NCI-H2029 treated with DMSO at 0.1 percent for 48 hours (cell line): ENCODE measurements at regions not wholly inside any gene's neighbourhood (a gene's known extent, or its start where the extent isn't known, plus 50 kb on each side); places are given as distances from the start of the nearest gene placed in this dataset.

Experiments used
- DNase-seq: peaks from one replicate; lab custom pipeline; 2025; lab: John Stamatoyannopoulos, UW

GRCh38 chr3:137204409-137204808 lies 246.6 kb downstream of the IL20RB start:
- DNase-seq: no peak

DNA sequence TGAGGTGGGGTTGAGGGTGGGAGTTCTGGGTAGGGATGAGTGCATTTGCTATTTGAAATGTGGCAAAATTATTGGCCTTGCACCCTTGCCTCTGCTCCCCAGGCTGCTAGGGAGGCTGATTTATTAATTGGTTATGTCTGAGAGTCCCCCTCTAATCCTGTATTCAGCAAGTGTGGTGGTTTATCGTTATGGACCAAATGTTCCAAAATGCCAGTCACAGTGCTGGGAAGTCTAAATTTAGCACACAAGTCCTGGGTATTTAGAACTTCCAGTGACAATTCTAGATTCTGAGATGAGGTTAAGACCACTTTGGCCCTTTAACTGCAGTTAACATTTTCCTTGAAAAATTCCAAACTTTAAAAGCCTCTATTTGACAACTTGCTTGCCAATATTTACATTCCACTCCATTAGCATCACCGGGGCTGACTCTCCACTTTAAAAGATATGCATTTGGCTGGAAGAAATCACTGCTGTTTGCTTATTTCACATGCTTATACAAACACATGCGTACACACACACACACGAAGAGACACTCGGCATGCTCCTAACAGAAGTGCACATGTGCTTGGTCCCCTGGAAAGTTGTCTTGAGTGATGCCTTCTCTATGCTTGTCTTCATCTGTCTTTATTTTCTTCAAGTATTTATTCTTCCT lies 247.7 kb downstream of the IL20RB start:
- DNase-seq: no peak

DNA sequence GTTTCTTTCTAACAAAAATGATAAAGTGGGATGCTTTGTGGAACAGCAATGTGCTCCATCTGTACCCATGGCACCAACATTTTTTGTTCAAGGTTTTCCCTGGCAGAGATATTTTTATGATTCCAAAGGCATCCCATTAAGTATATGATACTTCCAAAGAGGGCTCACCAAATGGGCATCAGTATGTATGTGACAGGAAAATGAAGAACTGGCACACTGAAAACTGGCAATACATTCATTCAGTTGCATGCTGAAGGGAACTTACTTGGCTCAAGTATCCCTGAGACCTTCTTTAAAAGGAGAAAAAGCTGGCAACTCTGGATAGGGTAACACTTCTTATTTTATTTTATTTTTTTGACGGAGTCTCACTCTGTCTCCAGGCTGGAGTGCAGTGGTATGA lies 249.8 kb downstream of the IL20RB start:
- no peak for DNase-seq

GRCh38 chr3:137217733-137218132 lies 259.9 kb downstream of the IL20RB start:
- DNase-seq: no peak

- DNase-seq: no peak
These were observed 262.1 kb downstream of the IL20RB start for GRCh38 chr3:137219801-137220445.

- no peak for DNase-seq
These were observed 265.0 kb downstream of the IL20RB start for GRCh38 chr3:137222736-137223225.

DNA sequence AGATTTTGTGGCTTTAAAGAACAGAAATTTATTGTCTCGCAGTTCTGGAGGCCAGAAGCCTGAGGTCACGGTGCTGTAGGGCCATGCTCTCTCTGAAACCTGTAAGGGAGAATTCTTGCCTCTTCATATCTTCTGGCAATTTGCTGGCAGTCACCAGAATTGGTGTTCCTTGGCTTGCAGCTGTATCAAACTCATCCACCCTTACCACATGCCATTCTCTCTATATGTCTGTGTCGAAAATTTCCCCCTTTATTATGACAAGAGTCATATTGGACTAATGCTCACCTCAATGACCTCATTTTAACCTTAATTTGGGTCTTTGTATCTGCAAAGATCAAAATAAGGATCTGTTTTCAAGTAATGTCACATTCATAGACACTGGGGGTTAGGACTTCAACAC lies 266.7 kb downstream of the IL20RB start:
- DNase-seq: no peak

DNA sequence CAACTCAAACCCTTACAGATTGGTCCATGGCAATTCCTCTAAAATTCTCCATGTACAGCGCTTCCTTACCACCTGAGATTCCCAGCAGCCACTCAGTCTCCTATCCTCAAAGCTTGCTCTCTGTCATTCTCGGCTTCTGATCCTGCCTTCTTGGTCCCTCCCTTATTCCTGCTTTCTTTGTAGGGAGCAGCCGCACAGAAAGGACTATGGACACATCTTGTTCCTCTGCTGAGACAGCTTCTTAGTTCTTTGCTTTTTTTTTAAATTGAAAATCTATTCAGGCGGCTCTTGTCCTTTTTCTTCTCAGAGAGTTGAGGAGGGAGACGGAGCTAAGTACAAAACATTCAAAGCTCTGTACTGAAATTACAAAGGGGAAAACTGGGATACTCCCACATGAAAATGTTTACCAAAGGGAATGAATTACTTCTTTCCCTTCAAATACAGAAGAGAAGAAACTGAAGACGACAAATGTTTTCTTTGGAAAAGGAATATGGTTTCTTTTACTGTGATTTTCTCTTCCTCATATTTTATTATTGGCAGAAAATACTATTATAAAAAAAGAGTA lies 285.1 kb downstream of the IL20RB start:
- DNase-seq: no peak

DNA sequence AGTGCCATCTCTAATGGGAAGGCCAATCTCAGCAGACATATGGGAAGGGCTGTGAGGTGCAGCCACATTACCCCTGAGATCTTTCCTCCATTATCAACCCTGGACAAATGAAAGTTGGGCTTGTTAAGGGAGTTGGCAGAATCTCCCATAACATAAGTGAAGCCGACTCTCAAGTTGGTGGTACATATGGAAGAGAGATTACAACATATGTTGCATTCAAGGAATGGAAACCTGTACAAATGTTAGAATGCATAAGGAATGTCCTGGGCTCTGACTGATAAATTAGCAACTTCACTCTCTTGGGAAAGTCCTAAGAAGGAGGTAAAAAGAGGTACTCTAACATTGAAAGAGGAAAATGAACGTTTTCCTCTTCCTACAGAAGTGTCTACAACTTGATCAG lies 288.7 kb downstream of the IL20RB start:
- no peak for DNase-seq

DNA sequence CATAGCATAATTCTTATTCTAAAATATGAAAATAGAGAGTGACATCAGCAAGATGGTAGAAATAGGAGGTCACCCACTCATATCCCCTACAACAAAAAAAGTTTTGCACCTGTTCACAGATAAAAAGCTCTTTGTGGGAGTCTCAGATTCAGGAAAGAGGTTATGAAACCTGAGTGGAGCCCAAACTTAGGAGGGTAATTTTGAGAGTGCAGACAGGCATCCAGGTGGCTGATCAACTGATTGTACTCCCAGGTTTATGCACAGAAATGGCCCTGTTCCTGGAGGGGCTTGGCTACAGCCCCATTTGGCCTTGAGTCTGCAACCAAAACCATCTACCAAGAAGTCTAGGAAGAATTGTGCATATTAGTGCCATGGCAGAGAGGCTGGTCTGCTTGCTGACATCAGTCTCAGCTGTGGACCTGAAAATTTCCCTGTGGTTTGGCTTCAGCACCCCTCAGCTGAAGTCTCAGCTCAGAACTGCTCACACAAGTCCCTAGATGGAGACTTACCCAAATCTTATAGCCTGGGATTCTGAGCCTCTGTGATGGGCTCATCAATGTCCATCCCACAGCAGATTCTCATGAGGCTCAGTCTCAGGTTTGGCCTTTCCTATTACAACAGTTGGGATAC lies 291.6 kb downstream of the IL20RB start:
- DNase-seq: no peak

GRCh38 chr3:137259089-137259488 lies 301.3 kb downstream of the IL20RB start:
- DNase-seq: no peak

DNA sequence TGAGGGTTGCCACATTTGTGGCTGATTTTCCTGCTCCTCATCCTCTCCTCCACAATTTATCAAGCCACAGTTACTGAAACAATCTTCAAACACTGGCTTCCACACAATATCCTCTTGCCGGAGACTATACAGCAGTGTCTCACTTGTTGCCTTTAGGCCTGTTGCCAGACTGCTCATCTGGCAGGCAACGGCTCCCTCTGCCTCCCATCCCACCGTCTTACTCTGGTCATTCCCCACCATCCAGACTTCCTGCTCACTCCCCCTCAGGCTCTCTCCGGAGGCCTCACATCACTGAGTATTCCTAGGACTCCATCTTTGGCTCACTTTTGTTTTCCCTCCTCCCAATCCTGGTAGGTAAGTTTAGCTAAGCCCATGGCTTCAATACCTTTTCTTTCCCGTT lies 301.9 kb downstream of the IL20RB start:
- DNase-seq: no peak

DNA sequence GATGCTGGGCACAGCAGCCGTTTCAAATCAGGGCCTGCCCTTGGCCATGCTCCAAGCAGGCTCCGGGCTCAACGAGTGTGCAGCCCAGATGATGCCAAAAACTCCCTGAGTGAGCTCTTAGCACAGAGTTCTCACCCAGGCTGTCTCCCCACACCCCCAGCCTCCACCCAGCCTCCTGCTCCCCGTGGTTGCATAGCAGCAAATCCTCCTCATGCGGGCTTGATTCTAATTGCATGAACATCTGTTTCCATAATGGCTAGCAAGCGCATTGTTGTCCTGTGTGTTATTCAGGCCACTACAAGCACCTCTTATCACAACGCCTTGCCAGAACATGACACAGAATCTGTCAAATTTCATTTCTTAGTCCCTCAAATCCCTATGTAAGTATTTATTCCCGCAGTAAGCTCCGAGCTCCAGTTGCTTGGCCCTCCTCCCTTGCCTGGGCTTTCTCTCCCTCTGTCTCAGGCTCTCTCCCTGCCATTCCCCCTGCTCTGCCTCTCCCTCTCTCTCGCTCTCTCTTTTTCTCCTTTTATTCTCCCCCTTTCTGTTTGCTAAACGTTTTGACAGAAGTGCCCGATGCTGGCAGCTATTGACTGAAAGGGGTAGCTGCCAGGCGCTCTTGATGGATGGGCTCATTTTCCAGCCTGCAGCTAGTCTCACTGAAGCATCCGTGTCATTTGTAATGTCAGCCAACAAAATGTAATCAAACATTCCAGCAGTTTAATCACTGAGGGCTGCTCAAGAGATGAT lies 306.5 kb downstream of the IL20RB start:
- peak; percentile 76 for DNase-seq

DNA sequence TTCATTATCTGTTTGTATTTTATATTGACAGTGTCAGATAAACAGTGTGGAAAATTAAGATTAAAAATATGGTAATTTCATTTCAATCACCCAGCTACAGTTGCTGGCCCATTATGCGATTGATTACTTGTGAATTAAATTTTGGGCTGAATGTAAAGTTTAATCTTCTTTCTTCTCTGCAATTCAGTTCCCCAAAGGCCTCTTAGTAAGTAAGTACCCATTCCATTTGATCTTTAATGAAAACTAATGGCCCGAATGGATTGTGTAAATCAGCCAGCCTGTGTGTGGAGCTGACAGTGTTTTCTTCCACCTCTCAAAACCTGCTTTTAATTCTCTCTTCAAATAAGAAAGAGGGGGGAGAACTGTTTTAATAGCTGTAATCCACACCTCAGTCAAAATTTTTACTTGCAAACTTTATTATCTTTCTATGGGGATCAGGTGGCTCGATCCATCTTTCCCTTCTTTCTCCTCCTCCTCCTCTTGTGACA lies 307.1 kb downstream of the IL20RB start:
- DNase-seq: no peak

- no peak for DNase-seq
These were observed 325.1 kb downstream of the IL20RB start for GRCh38 chr3:137282871-137283270.

GRCh38 chr3:137285924-137286323 lies 328.1 kb downstream of the IL20RB start:
- no peak for DNase-seq

DNA sequence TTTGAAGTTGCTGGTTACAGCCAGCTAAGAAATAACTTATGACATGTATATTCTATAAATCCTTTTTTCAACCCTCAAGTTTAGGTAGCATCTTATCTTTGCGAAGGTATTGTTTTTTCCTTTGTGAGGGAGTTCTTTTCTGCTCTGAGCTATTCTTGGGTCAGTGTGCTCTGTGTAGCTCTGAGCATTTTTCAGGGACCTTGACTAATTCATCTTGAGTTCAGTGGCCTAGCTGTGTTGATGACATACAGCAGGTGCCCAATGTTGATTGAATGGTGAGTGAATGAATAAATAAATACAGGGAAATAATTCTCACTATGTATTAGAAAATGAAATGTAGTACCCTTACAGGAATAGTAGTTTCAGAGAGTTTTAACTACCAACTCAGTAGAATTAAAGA lies 335.3 kb downstream of the IL20RB start:
- no peak for DNase-seq

GRCh38 chr3:137294139-137294538 lies 336.4 kb downstream of the IL20RB start:
- DNase-seq: no peak

- DNase-seq: no peak
These were observed 337.1 kb downstream of the IL20RB start for GRCh38 chr3:137294839-137295238.

GRCh38 chr3:137295336-137295735 lies 337.6 kb downstream of the IL20RB start:
- no peak for DNase-seq

DNA sequence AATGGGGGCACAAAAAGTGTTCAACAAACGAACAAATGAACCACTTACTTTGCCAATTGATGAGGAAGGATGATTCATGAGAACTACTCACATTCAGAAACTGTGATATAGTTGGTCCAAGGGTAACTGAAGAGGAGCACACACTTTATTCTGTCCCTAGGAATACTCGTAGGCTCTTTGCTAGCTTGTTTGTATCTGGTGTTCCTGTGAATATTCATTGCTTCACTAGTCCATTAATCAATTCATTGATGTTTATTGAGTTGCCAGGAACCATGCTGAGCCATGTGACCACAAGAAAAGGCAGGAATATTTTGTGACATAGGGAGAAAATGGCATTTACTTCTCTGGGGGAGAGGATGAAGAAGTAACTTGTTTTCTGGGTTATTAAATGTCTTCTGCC lies 338.3 kb downstream of the IL20RB start:
- DNase-seq: no peak

DNA sequence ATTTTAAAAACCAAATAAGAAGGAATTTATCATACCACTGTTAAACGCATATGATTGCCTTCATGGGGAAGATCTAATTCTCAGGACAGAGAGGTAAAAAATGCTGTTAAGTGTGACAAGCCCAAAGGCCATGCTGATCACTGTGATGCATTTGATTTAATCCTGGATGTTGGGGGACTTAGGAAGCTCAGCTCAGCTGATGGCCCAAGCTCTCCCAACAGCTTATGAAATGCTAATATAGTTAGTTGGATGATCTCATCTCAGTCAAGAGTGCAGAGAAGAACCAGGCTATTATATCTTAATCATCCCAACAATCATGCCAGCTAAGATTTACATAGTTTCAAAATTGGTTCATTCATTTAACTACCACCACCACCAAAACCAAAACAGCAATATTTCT lies 340.0 kb downstream of the IL20RB start:
- no peak for DNase-seq
